MCF 10A (cell line): ENCODE measurements at regions not wholly inside any gene's neighbourhood (a gene's known extent, or its start where the extent isn't known, plus 50 kb on each side); places are given as distances from the start of the nearest gene placed in this dataset.

ENCODE experiments used
- BruUV-seq: library from RNA; stranded (reverse); fragments of 400-500 nt; replicated peaks from 2 replicates; lab custom pipeline; 2021; lab: Mats Ljungman, UMichigan
- CTCF ChIA-PET: fragments of 300-600 bp; sonication (Branson Sonifier 250); formaldehyde crosslinking; extraction: SDS; loops from one replicate; lab custom pipeline; 2021; ENCODE audit warnings: antibody characterized with exemption, inconsistent platforms; lab: Yijun Ruan, JAX
- POLR2A ChIA-PET: fragments of 300-600, 350-650 bp; sonication (Branson Sonifier 250); formaldehyde crosslinking; extraction: SDS; loops from one replicate; lab custom pipeline; 2020; ENCODE audit warnings: antibody characterized with exemption, inconsistent platforms; lab: Yijun Ruan, JAX
- DNase-seq: peaks from one replicate; pipeline ENCODE4 v3.0.0-alpha.2; 2018; ENCODE audit not compliant: unreplicated experiment
- H3K27ac Mint-ChIP-seq: one replicate; pipeline ENCODE4 v1.8.0; 2022; ENCODE audit warnings: mild to moderate bottlenecking, low read depth, mixed read lengths; ENCODE audit not compliant: unreplicated experiment
- H3K27me3 Mint-ChIP-seq: one replicate; pipeline ENCODE4 v1.8.0; 2022; ENCODE audit warnings: mixed read lengths; ENCODE audit not compliant: insufficient read depth, unreplicated experiment
- H3K36me3 Mint-ChIP-seq: one replicate; pipeline ENCODE4 v1.8.0; 2022; ENCODE audit warnings: mild to moderate bottlenecking, moderate library complexity, mixed read lengths; ENCODE audit not compliant: insufficient read depth, unreplicated experiment
- H3K4me1 Mint-ChIP-seq: one replicate; pipeline ENCODE4 v1.8.0; 2022; ENCODE audit warnings: mixed read lengths; ENCODE audit not compliant: insufficient read depth, unreplicated experiment
- H3K4me3 Mint-ChIP-seq: one replicate; pipeline ENCODE4 v1.8.0; 2022; ENCODE audit warnings: mild to moderate bottlenecking, moderate library complexity, mixed read lengths; ENCODE audit not compliant: unreplicated experiment
- H3K9me3 Mint-ChIP-seq: one replicate; pipeline ENCODE4 v1.8.0; 2022; ENCODE audit warnings: mixed read lengths; ENCODE audit not compliant: unreplicated experiment
- intact Hi-C: fragments of 100-400 bp; cut with micrococcal nuclease; formaldehyde crosslinking; loops from 2 replicates; pipeline ENCODE4 v1.14.1; 2022
- TF ChIP-seq, protein P1 (sequence below): fragments of 200-600 bp; IDR thresholded peaks from one replicate; pipeline ENCODE4 v1.8.0; 2022; ENCODE audit warnings: antibody characterized with exemption, mild to moderate bottlenecking; ENCODE audit not compliant: unreplicated experiment

- BruUV-seq: no TSS peak
- Mint-ChIP-seq H3K27ac (no peak overlapping the region), H3K36me3 (no peaks in the 10 kb centered on the region), H3K4me3 (no peak overlapping the region), H3K9me3 (peaks cover 7% of the 10 kb centered on the region), H3K27me3 (no peaks in the 10 kb centered on the region), H3K4me1 (no peaks in the 10 kb centered on the region)
- ChIA-PET POLR2A (interaction anchor here (0.7 to 2.2 kb wide), 3 partner anchors 9 to 254 kb away, joined by 4 to 19 read pairs (median 6); partner anchors contain the start of gene TENT5A), CTCF (interaction anchor here (0.5 to 5.1 kb wide), 37 partner anchors 9 to 1782 kb away, joined by 3 to 42 read pairs (median 4); partner anchors contain the start of gene TENT5A)
- TF ChIP-seq, protein P1, sequence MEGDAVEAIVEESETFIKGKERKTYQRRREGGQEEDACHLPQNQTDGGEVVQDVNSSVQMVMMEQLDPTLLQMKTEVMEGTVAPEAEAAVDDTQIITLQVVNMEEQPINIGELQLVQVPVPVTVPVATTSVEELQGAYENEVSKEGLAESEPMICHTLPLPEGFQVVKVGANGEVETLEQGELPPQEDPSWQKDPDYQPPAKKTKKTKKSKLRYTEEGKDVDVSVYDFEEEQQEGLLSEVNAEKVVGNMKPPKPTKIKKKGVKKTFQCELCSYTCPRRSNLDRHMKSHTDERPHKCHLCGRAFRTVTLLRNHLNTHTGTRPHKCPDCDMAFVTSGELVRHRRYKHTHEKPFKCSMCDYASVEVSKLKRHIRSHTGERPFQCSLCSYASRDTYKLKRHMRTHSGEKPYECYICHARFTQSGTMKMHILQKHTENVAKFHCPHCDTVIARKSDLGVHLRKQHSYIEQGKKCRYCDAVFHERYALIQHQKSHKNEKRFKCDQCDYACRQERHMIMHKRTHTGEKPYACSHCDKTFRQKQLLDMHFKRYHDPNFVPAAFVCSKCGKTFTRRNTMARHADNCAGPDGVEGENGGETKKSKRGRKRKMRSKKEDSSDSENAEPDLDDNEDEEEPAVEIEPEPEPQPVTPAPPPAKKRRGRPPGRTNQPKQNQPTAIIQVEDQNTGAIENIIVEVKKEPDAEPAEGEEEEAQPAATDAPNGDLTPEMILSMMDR: peak; percentile 47
- intact Hi-C loops: loop anchor here (1.0 to 10.0 kb wide), 3 partner anchors 254 to 761 kb away; partner anchors contain the start of gene TENT5A
- DNase-seq: peak; percentile 51
Measured at GRCh38 chr6:82006027-82006738, 241.4 kb downstream of the IBTK start.

- H3K27me3 Mint-ChIP-seq: no peaks in the 10 kb centered on the region
- intact Hi-C loops: loop anchor here (10.0 kb wide), 2 partner anchors 536 to 756 kb away; no protein-coding TSS in a partner anchor
- BruUV-seq: no TSS peak
- H3K4me1 Mint-ChIP-seq: peaks cover 41% of the 10 kb centered on the region
- H3K27ac Mint-ChIP-seq: no peak overlapping the region
- no peaks in the 10 kb centered on the region for H3K36me3 Mint-ChIP-seq
- ChIA-PET CTCF (interaction anchor here (0.6 to 1.2 kb wide), 5 partner anchors 9 to 1424 kb away, joined by 3 to 5 read pairs (median 3); no protein-coding TSS in a partner anchor), POLR2A (interaction anchor here (0.6 to 2.6 kb wide), 2 partner anchors 233 to 248 kb away, joined by 3 to 15 read pairs; partner anchors contain the start of gene TENT5A)
- no peak overlapping the region for H3K4me3 Mint-ChIP-seq
- TF ChIP-seq, protein P1: no peak
- no peaks in the 10 kb centered on the region for H3K9me3 Mint-ChIP-seq
- no peak for DNase-seq
Measured at GRCh38 chr6:82000551-82000950, 247.0 kb downstream of the IBTK start.

DNA sequence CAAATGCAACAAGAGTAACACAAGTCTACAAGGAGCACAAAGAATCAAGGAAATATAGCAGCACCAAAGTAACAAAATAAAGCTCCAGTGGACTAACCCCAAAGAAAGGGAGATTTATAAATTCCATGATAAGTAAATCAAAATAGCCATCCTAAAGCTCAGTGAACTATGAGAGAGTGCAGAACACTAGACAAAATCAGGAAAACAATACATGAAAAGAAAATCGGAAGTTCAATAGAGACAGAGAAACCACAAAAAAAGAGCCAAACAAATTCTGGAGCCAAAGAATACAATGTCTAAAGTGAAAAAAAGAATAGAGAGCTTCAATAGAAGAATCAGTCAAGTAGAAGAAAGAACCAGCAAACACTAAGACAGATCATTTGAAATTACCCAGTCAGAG is 247.3 kb upstream of the TENT5A start:
- CTCF ChIA-PET: interaction anchor here (0.6 to 1.1 kb wide), 3 partner anchors 41 to 457 kb away, joined by 3 to 4 read pairs (median 4); no protein-coding TSS in a partner anchor
- BruUV-seq: no TSS peak
- TF ChIP-seq, protein P1: no peak
- Mint-ChIP-seq H3K4me1 (peaks cover 48% of the 10 kb centered on the region), H3K27me3 (no peaks in the 10 kb centered on the region), H3K36me3 (no peaks in the 10 kb centered on the region), H3K27ac (no peak overlapping the region), H3K4me3 (no peak overlapping the region), H3K9me3 (no peaks in the 10 kb centered on the region)
- POLR2A ChIA-PET: interaction anchor here (0.7 kb wide), 2 partner anchors 242 to 997 kb away, joined by 3 to 4 read pairs; no protein-coding TSS in a partner anchor
- intact Hi-C loops: loop anchor here (5.0 to 10.0 kb wide), 4 partner anchors 63 to 755 kb away; no protein-coding TSS in a partner anchor
- no peak for DNase-seq

- BruUV-seq: no TSS peak
- H3K4me1 Mint-ChIP-seq: peaks cover 49% of the 10 kb centered on the region
- TF ChIP-seq, protein P1: no peak
- H3K4me3 Mint-ChIP-seq: no peak overlapping the region
- H3K9me3 Mint-ChIP-seq: no peaks in the 10 kb centered on the region
- H3K27me3 Mint-ChIP-seq: no peaks in the 10 kb centered on the region
- no peak overlapping the region for H3K27ac Mint-ChIP-seq
- no peaks in the 10 kb centered on the region for H3K36me3 Mint-ChIP-seq
- ChIA-PET POLR2A (interaction anchor here (0.7 kb wide), 1 partner anchor 242 kb away, joined by 3 read pairs; no protein-coding TSS in a partner anchor), CTCF (interaction anchor here (0.6 to 1.1 kb wide), 2 partner anchors 14 to 41 kb away, joined by 3 read pairs; no protein-coding TSS in a partner anchor)
- no peak for DNase-seq
- intact Hi-C loops: loop anchor here (5.0 kb wide), 2 partner anchors 62 to 232 kb away; no protein-coding TSS in a partner anchor
Measured at GRCh38 chr6:81999270-81999669, 246.8 kb upstream of the TENT5A start.
